GM20000 (cell line): ENCODE measurements at regions not wholly inside any gene's neighbourhood (a gene's known extent, or its start where the extent isn't known, plus 50 kb on each side); places are given as distances from the start of the nearest gene placed in this dataset.

ENCODE experiments used
- DNase-seq: peaks from one replicate; pipeline ENCODE4 v3.0.0; 2012; ENCODE audit warnings: low spot score
- TF ChIP-seq, protein P1 (sequence below): IDR thresholded peaks from 2 replicates; pipeline ENCODE4 v1.5.1; 2012; ENCODE audit warnings: mild to moderate bottlenecking, control low read depth; ENCODE audit errors: extremely low read depth, missing control alignments

DNA sequence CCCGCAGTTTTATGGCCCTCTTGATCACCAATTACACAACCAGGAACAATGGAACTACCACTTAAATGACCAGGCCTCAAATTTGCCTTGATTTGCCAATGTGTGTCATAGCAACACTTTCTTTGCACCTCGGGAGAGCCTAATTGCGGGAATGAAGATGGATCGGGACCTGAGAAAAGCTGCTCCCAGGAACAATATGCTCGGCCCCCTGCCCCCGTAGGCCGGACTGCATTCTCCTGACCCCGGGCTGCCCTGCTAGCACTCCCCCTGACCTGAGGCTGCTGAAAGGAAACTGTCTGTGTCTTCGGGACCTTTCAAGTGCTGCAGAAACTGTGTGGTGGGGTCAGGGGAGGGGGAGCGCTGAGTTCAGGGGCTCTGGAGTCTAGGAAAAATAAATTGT, 294.3 kb upstream of the IRX1 start:
- TF ChIP-seq, protein P1, sequence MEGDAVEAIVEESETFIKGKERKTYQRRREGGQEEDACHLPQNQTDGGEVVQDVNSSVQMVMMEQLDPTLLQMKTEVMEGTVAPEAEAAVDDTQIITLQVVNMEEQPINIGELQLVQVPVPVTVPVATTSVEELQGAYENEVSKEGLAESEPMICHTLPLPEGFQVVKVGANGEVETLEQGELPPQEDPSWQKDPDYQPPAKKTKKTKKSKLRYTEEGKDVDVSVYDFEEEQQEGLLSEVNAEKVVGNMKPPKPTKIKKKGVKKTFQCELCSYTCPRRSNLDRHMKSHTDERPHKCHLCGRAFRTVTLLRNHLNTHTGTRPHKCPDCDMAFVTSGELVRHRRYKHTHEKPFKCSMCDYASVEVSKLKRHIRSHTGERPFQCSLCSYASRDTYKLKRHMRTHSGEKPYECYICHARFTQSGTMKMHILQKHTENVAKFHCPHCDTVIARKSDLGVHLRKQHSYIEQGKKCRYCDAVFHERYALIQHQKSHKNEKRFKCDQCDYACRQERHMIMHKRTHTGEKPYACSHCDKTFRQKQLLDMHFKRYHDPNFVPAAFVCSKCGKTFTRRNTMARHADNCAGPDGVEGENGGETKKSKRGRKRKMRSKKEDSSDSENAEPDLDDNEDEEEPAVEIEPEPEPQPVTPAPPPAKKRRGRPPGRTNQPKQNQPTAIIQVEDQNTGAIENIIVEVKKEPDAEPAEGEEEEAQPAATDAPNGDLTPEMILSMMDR: no peak
- no peak for DNase-seq

DNA sequence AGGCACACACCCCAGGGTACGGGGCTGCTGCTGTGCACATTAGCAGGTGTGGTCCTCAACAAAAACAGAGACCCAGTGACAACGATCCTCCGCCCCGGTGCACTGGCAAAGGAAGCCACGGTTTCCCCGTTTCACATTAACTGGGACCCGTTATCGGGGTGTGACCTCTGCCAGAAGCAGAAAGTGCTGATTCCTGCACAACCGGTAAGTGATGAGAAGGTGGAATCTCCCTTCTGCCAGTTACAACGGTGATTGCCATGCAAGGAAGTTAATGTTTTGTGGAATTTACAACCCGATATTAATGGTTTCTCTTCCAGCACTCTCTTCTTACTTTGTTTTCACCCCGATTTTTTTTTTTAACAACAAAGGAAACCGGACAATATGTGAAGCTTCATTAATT, 294.9 kb upstream of the IRX1 start:
- DNase-seq: no peak
- TF ChIP-seq, protein P1: no peak

DNA sequence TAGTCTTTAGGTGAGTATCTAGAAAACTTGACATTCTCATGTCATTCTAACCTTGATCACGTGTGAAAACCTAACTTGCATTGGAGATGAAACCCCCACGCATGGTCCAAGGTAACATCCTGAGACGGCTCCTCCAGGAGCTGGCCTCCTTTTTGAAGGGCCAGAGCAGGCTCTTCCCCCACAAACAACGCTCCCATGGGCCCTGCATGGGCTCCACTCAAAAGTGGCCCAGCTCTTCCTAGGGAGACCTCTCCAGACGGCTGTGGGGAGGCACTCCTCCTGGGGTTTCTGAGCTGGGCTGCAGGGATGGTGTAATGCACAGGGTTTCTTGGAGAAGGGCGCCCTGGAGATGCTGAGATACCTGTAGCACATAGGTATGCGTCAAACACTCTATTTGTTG, 296.2 kb upstream of the IRX1 start:
- TF ChIP-seq, protein P1: no peak
- DNase-seq: no peak

DNA sequence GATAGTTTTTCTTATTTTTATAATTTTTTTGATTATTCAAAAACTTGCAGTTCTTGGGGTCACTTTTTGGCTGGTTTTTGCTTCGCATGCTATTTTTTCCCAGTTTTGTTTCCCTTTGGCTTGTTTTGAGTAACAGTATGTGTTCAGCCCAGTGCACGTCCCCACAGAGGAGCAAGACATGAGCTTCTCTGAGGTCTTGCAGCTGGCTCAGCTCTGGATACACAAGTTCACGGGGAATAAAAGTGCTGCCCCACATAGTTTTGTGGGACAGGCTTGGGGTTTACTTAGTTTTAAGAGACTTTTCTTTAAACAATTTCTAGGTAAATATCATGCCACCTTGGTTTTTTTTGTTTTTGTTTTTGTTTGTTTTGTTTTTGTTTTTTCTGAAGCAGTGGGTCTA, 297.8 kb upstream of the IRX1 start:
- no peak for DNase-seq
- TF ChIP-seq, protein P1: no peak

DNA sequence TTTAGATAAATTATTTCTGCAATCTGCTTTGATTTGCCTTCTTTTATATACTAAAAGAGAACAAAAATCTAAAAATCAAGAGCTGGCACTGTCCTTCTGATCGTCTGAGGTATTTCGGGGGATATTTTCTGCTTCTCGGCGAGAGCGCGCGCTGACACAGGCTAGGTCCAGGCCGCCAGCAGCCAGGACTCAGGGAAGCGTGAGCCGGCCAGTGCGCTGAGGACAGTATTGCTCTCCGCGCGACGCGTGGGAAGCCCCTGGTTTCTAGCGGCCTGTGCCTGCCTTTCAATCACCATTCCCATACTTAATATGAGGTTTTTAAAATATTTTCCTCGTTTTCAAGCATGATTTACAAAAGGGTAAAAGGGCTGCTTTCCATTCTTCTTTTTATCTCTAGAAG, 307.3 kb upstream of the IRX1 start:
- DNase-seq: no peak
- TF ChIP-seq, protein P1: no peak

DNA sequence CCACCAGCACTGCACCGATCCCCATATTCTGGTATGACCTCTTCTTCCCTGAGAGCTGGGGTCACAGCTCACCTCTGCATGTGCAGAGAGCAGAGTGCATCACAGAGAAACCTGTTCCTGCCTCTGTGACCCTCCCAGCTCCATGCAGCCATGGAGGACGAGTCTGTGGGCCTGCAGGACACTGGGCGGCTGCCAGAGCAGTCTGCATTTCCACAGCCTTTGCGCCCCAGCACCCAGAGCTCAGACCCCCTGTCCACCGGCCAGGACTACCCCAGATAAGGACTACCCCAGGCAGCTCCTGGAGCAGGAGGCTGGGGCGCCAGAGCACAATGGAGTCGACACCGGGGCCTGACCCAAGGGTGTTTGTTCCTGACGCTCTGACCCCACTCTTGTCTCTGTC, 308.1 kb upstream of the IRX1 start:
- DNase-seq: no peak
- TF ChIP-seq, protein P1: no peak

DNA sequence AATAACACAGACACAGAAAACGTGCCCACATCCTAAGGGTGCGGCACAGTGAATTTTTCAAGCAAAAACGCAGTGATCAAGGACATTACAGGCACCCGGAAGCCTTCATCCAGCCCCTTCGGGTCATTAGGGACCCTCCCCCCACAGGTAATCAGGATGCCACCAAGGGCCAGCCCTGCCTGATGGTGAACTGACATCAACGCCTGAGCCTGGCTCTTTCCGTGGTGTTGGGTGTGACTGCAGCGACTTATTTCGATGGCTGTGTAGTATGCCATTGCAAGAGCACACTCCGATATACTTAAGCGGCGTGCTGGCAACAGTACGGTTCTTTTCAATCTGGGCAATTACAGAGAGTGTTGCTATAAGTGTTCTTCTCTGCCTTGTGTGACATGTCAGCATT, 310.0 kb upstream of the IRX1 start:
- no peak for DNase-seq
- TF ChIP-seq, protein P1: no peak
